Endothelial cell of umbilical vein (primary cell): ENCODE measurements at regions not wholly inside any gene's neighbourhood (a gene's known extent, or its start where the extent isn't known, plus 50 kb on each side); places are given as distances from the start of the nearest gene placed in this dataset.
"Not testable (repeated sequence)": the region's sequence is repeated elsewhere in the genome, so short reads cannot be mapped to it uniquely, and the experiment has no call there.

Experiments used
- BruUV-seq: library from RNA; stranded (reverse); fragments of 400-500 nt; replicated peaks from 2 replicates; lab custom pipeline; 2021; lab: Mats Ljungman, UMichigan
- CTCF ChIA-PET: fragments of 300-600, 350-600 bp; sonication (Branson Sonifier 250); formaldehyde crosslinking; loops from one replicate; lab custom pipeline; 2021; ENCODE audit warnings: antibody characterized with exemption, inconsistent platforms; lab: Charles Lee
- POLR2A ChIA-PET: fragments of 300-600, 350-600 bp; sonication (Branson Sonifier 250); formaldehyde crosslinking; loops from one replicate; lab custom pipeline; 2021; ENCODE audit warnings: antibody characterized with exemption, inconsistent platforms; lab: Charles Lee
- DNase-seq: peaks from one replicate; pipeline ENCODE4 v3.0.0-alpha.2; 2011; ENCODE audit warnings: low read depth, low spot score
- FAIRE-seq: peaks from 2 replicates; lab custom pipeline; 2011; peaks lifted over from hg19 to GRCh38; lab: Jason Lieb, UNC
- H2AFZ ChIP-seq: 2 replicates; pipeline ENCODE4 v1.6.0; 2012; ENCODE audit warnings: low read depth, low read length, control low read depth, inconsistent platforms
- H3K27ac ChIP-seq: 2 replicates; pipeline ENCODE4 v1.5.1; 2011; ENCODE audit warnings: low read depth, mild to moderate bottlenecking, control low read depth, low read length, moderate library complexity; ENCODE audit not compliant: insufficient read depth
- H3K27me3 ChIP-seq, 2 experiments: 2 replicates each; pipeline versions ENCODE4 v1.6.0 to v1.6.1; 2011; ENCODE audit warnings: low read length in 2 of 2, mixed read lengths in 1 of 2; ENCODE audit not compliant: control insufficient read depth in 2 of 2, insufficient read depth in 2 of 2
- H3K36me3 ChIP-seq, 2 experiments: 2 replicates in 1 of 2; 3 replicates in 1 of 2; pipeline ENCODE4 v1.5.1; 2011; ENCODE audit warnings: low read length in 2 of 2, mild to moderate bottlenecking in 1 of 2, moderate library complexity in 1 of 2; ENCODE audit not compliant: control insufficient read depth in 2 of 2, insufficient read depth in 2 of 2; ENCODE audit errors: extremely low read depth in 1 of 2
- H3K4me1 ChIP-seq: 3 replicates; pipeline ENCODE4 v1.5.1; 2011; ENCODE audit warnings: mild to moderate bottlenecking, low read length; ENCODE audit not compliant: control insufficient read depth, insufficient read depth; ENCODE audit errors: extremely low read depth
- H3K4me2 ChIP-seq: 2 replicates; pipeline ENCODE4 v1.6.1; 2011; ENCODE audit warnings: low read length, control low read depth, mixed read lengths; ENCODE audit not compliant: insufficient read depth
- H3K4me3 ChIP-seq, 3 experiments: fragments of 200-600 bp in 1 of 3; sonication (generic), shearing (Covaris generic) in 1 of 3; replicated peaks in 1 of 3; 2 replicates each; pipeline ENCODE4 v1.5.1; 2011 to 2016; ENCODE audit warnings: control low read depth in 3 of 3, low read length in 3 of 3, mild to moderate bottlenecking in 2 of 3, inconsistent platforms in 1 of 3, low read depth in 1 of 3, moderate library complexity in 1 of 3; ENCODE audit not compliant: insufficient read depth in 1 of 3
- H3K79me2 ChIP-seq: 2 replicates; pipeline ENCODE4 v1.6.0; 2012; ENCODE audit warnings: low read length, inconsistent platforms; ENCODE audit not compliant: control insufficient read depth, insufficient read depth
- H3K9ac ChIP-seq: replicated peaks from 2 replicates; pipeline ENCODE3; 2011; ENCODE audit warnings: low read length, control low read depth; ENCODE audit not compliant: insufficient read depth; ENCODE audit errors: extremely low read depth
- H3K9me1 ChIP-seq: replicated peaks from 3 replicates; pipeline ENCODE4 v1.6.0; 2011; ENCODE audit warnings: mild to moderate bottlenecking, low read length; ENCODE audit not compliant: control insufficient read depth, insufficient read depth; ENCODE audit errors: extremely low read depth
- H3K9me3 ChIP-seq: replicated peaks from 2 replicates; pipeline ENCODE4 v1.5.1; 2012; ENCODE audit warnings: low read length, inconsistent platforms; ENCODE audit not compliant: control insufficient read depth, insufficient read depth
- H4K20me1 ChIP-seq: replicated peaks from 2 replicates; pipeline ENCODE3; 2011; ENCODE audit warnings: mild to moderate bottlenecking, low read length; ENCODE audit not compliant: control insufficient read depth, insufficient read depth; ENCODE audit errors: extremely low read depth
- CTCF ChIP-seq, 2 donors: IDR thresholded peaks; 1 replicate in 1 of 2; 2 replicates in 1 of 2; pipeline ENCODE4 v1.5.1; 2011; ENCODE audit warnings: low read length in 2 of 2, mild to moderate bottlenecking in 2 of 2, moderate library complexity in 2 of 2, control low read depth in 1 of 2, inconsistent platforms in 1 of 2, low read depth in 1 of 2; ENCODE audit not compliant: insufficient read depth in 1 of 2; ENCODE audit errors: extremely low read depth in 1 of 2
- EZH2 ChIP-seq: IDR thresholded peaks from 2 replicates; pipeline ENCODE4 v1.6.1; 2012; ENCODE audit warnings: borderline replicate concordance, low read depth, mild to moderate bottlenecking, moderate library complexity, low read length, inconsistent platforms; ENCODE audit not compliant: severe bottlenecking
- FOS ChIP-seq: IDR thresholded peaks from 2 replicates; pipeline ENCODE4 v1.6.1; 2011; ENCODE audit warnings: mild to moderate bottlenecking, low read length, moderate library complexity, borderline replicate concordance; ENCODE audit not compliant: insufficient read depth
- GATA2 ChIP-seq: IDR thresholded peaks from 2 replicates; pipeline ENCODE4 v1.7.0; 2011; ENCODE audit warnings: low read depth, mild to moderate bottlenecking, moderate library complexity, mixed read lengths, low read length; ENCODE audit not compliant: insufficient read length, insufficient read depth
- JUN ChIP-seq: IDR thresholded peaks from 2 replicates; pipeline ENCODE4 v1.6.1; 2011; ENCODE audit warnings: borderline replicate concordance, low read depth; ENCODE audit not compliant: insufficient read length, insufficient read depth
- MYC ChIP-seq: IDR thresholded peaks from one replicate; pipeline ENCODE4 v1.6.1; 2011; ENCODE audit warnings: mild to moderate bottlenecking, low read depth, low read length
- POLR2A ChIP-seq: IDR thresholded peaks from 2 replicates; pipeline ENCODE4 v1.6.1; 2012; ENCODE audit warnings: low read depth, mild to moderate bottlenecking, control low read depth, low read length
- POLR2AphosphoS5 ChIP-seq: IDR thresholded peaks from 2 replicates; pipeline ENCODE4 v1.6.1; 2012; ENCODE audit warnings: low read depth, mild to moderate bottlenecking, control low read depth, low read length, moderate library complexity; ENCODE audit not compliant: insufficient read depth
- dilution Hi-C: fragments of 300-500 bp; cut with MboI; formaldehyde crosslinking; loops from one replicate; pipeline ENCODE4 v1.15.0; 2019; ENCODE audit warnings: low sequenced_read_pairs; ENCODE audit not compliant: extremely low pct_ligation_motif_present
- intact Hi-C: fragments of 100-400 bp; cut with micrococcal nuclease; formaldehyde crosslinking; loops from one replicate; pipeline ENCODE4 v1.10.0; 2022
- TF ChIP-seq, protein P1 (sequence below): IDR thresholded peaks from 2 replicates; pipeline ENCODE4 v1.6.1; 2011; ENCODE audit not compliant: insufficient read depth, insufficient read length

- FAIRE-seq (no peak), DNase-seq (no peak)
- intact Hi-C loops (no loop called here), dilution Hi-C loops (no loop called here)
- H3K4me1 ChIP-seq, result no peaks in the 10 kb centered on the region
- no peak overlapping the region for H3K4me3 ChIP-seq
- H2AFZ ChIP-seq, result no peak overlapping the region
- BruUV-seq, result no TSS peak
- H3K9me3 ChIP-seq, result no peaks in the 10 kb centered on the region
- no peaks in the 10 kb centered on the region for H3K79me2 ChIP-seq
- H3K4me2 ChIP-seq, result no peak overlapping the region
- H4K20me1 ChIP-seq, result no peaks in the 10 kb centered on the region
- H3K9me1 ChIP-seq, result no peaks in the 10 kb centered on the region
- CTCF ChIA-PET, result no interaction called here
- no peaks in the 10 kb centered on the region for H3K27me3 ChIP-seq
- H3K36me3 ChIP-seq, result no peaks in the 10 kb centered on the region
- no peak overlapping the region for H3K27ac ChIP-seq
- no peak overlapping the region for H3K9ac ChIP-seq
- TF ChIP-seq JUN (no peak), GATA2 (no peak), MYC (no peak), POLR2AphosphoS5 (no peak), FOS (no peak), EZH2 (no peak), POLR2A (no peak), CTCF (IDR thresholded peaks at IDR 0.05; ENCODE audit: extremely low read depth in 1 of 2, insufficient read depth in 1 of 2, low read depth in 1 of 2, low read length in 2 of 2) (no peak)
- TF ChIP-seq, protein P1, sequence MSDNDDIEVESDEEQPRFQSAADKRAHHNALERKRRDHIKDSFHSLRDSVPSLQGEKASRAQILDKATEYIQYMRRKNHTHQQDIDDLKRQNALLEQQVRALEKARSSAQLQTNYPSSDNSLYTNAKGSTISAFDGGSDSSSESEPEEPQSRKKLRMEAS, result no peak
- POLR2A ChIA-PET, result no interaction called here
These were observed 80.8 kb downstream of the TMEM130 start for GRCh38 chr7:98788966-98789365.

- H4K20me1 ChIP-seq, BruUV-seq, CTCF ChIA-PET: not testable (repeated sequence)
These were observed 75.4 kb downstream of the TMEM130 start for GRCh38 chr7:98794453-98794852.

More at GRCh38 chr7:98794453-98794852, 75.4 kb downstream of the TMEM130 start:
- POLR2A ChIA-PET, H3K36me3 ChIP-seq, H2AFZ ChIP-seq, dilution Hi-C loops, H3K27me3 ChIP-seq, H3K9ac ChIP-seq, H3K4me1 ChIP-seq, FAIRE-seq, H3K9me1 ChIP-seq, H3K4me3 ChIP-seq, H3K79me2 ChIP-seq, H3K4me2 ChIP-seq, H3K27ac ChIP-seq, DNase-seq, intact Hi-C loops, H3K9me3 ChIP-seq: not testable (repeated sequence)
